GM18870 (cell line): ENCODE measurements at regions not wholly inside any gene's neighbourhood (a gene's known extent, or its start where the extent isn't known, plus 50 kb on each side); places are given as distances from the start of the nearest gene placed in this dataset.

Source experiments
- ATAC-seq: cut with Tn5 transposase; IDR thresholded peaks from one replicate; pipeline ENCODE4 v1.9.1; 2021; ENCODE audit warnings: moderate library complexity; ENCODE audit not compliant: unreplicated experiment

DNA sequence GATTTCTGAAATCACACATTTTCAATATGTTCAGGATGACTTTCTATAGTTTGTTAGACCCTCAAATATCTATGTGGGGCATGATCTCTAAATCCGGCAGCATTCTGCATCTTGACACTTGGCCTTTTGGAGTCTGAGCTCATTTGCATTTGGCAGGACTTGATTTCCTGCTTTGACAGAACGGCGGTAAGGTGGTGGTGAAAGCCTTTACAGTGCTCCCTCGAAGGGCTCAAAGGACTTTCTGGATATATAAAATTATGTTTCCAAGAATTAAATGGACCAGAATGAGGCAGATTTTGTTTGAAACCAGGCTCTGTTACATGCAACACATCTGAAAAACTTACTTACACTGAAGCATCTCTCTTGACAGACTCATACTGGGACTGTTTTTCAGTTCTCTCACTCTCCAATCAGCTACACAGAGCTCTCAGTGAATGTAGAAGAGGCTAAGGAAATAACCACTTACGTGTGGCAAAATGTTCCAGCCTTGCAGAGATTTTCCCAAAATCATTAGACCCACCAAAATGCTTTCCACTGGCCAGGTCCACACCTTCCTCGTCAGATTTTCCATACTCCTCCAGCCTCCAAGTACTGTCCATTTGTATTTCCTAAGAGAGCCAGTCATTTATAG is 207.2 kb downstream of the SPRY2 start:
- ATAC-seq = peak; percentile 31

DNA sequence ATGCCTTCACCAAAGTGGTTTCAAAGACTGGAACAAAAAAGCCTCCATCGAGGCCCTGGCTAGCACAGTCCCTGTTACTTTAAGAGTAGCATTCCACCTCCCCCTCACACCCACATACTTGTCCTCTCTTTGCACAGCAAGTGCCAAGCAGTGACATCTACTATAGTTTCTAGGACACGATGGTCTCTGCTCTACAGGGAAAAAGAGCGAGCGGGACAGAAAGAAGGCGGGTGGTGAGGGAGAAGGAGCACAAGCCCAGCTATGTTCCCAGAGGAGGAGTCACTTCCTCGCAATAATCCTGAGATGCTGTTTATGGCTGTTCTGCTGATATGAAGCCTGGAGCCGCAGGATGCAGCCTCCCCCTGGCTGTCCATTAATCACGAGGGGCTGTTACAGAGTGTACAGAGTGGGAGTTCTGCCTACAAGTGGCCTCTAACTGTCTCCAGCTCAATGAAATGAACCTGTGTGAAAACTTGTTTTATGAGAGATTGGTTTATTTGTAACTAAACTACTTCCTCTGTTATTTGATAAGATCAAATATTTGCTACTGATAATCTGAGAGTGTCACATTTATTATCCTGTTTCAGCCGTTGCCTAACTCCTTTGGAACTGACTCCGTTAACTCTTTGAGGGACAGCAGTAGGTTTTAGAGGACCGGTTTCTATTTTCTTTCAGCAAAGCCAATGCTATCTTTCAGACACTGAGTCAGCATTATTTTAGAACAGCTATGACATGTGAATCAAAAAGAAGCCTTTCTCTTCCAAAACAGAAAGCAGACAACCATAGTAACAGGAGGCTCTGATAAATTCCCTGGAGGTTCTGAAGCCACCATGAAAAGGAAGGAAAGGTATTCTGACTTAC is 208.0 kb downstream of the SPRY2 start:
- no peak for ATAC-seq

GRCh38 chr13:80131204-80131603 is 209.7 kb downstream of the SPRY2 start:
- no peak for ATAC-seq

DNA sequence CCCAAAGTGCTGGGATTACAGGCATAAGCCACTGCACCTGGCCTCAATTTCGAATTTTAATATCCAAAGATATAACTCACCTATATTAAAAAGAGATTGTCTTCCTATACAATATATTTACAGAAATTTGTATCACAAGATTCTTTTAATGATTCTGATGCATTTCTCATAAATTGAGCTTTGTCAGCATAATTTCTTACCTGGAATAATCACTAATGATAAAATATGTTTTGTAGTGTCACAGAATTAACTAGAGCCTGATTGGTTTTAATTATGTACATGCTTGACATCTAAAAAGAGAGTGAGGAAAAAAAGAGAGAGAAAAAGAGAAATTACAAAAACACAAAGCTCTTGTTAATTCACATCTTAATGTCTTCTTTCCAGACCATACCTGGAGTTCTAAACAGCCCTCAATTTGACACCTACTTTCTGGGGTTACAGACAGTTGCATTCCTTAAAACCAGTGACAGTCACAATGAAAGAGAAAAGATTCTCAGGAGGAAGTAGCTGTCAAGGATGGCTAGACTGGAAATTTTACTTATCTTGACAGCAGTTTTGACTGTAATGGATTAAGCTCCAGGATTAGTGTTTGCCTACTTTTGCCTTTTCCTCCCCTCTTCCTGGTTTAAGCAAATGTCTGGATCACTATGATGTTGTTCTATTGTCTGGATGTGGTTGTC is 214.4 kb downstream of the SPRY2 start:
- no peak for ATAC-seq

DNA sequence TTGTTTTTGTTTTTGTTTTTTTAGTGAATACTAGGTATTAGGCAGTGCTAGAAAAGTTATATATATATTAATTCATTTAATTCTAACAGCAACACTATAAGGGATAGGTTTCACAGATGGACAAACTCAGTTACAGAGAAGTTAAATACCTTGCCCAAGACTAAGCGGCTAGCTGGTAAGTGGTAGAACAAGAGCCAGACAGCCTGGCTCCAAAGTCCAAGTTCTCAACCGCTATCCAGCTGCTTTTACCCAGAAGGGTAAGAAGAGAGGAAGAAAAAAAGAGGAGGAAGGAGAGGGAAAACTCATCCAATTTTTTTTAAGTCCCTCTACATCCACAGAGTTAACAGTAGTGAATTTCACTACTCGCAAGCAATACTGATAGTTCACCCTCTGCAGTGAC is 217.0 kb downstream of the SPRY2 start:
- no peak for ATAC-seq

DNA sequence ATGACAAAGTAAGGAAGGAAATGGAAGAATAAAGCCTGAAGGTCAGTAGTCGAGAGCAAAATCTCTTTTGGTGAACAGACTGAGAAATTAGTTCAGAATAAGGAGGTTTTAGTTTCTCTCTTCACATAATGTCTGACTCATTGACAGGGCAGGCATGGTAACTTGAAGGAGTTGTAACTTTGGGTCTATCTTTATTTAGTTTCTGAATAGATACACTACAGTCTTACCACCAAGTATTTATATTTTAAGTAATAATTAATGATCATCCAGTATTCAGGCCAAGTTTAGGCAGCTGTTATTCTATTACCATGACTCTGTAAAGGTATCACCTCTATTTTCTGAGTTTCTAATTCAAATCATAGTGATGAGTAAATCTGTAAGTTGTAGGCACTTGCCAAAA is 219.9 kb downstream of the SPRY2 start:
- ATAC-seq = peak; percentile 82

GRCh38 chr13:80118506-80118905 is 222.4 kb downstream of the SPRY2 start:
- ATAC-seq = no peak

GRCh38 chr13:80118099-80118498 is 222.8 kb downstream of the SPRY2 start:
- ATAC-seq = no peak

DNA sequence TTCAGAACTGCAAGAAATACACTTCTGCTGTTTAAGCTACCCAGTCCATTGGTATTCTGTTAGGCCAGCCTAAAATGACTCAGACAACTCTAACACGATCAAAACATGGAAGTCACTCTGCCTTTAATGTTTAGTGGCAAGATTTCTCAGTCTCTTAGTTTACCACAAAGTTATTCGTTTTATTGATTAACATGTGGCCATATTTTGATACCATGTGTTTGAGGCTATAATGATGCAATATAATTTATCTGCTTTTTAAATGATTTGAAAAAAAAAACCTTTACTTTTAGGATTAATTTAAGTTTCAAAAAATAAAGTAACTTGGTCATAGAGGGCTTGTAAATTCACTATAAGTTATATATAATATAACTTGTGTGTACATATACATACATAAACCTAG is 223.4 kb downstream of the SPRY2 start:
- no peak for ATAC-seq

GRCh38 chr13:80116107-80116506 is 224.8 kb downstream of the SPRY2 start:
- ATAC-seq = no peak

DNA sequence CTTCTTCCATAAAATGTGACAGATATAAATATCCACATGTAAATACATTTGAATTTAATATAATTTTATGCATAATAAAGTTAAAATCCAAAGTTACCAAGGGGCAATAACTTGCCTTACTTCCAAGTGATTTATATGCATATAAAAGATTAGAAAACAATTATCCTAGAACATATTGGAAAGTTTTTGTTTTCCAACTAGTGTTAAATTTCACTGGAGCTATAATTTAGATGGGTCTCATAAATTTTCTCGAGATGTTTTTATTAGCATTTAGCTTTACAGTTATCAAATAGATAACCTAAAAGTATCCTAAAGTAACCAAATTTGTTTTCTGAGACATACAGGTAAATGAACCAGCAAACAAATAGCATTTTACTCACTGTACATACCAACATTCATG is 225.3 kb downstream of the SPRY2 start:
- ATAC-seq = no peak

- ATAC-seq = no peak
Observed at GRCh38 chr13:80113714-80114454, 227.0 kb downstream of the SPRY2 start.

GRCh38 chr13:80109303-80109702 is 231.6 kb downstream of the SPRY2 start:
- no peak for ATAC-seq

- ATAC-seq = no peak
Observed at GRCh38 chr13:80105350-80105749, 235.6 kb downstream of the SPRY2 start.

DNA sequence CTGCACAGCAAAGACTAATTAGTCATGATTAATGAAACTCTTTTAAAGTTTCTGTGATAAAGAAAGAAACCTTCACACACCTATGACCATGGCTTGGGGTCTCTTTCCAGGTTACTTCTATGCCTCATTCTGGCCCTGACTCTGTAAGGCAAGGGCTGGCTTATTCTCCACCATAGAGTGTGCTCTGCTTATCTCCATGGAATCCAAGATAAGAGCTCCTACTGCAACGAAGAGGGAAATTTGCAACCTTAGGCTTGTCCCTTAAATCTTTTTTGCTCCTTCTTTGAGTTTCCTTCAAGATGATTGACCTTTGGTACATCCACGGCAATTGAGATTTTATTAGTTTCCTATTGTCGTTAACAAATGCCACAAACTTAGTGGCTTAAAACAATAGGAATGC is 239.9 kb downstream of the SPRY2 start:
- ATAC-seq = no peak

GRCh38 chr13:80100636-80101035 is 240.3 kb downstream of the SPRY2 start:
- no peak for ATAC-seq

DNA sequence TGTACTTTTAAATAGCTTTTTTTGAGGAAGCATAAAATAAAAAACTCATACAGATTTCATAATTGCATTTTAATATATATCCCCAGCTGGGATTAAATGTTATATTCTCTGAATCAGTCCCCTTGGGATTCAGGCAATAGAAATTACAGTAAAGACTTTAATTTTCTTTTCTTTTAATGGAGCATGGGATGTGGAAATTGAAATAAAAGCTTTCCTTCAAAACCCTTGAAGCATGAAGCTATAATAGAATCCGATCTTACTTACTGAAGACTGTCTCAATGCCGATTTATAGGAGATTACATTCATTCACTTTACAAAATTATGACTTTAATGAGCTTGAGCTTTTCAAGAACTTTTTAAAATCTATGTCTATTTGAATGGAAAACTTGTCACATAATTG is 243.4 kb downstream of the SPRY2 start:
- no peak for ATAC-seq

- no peak for ATAC-seq
Observed at GRCh38 chr13:80096383-80096782, 244.5 kb downstream of the SPRY2 start.

DNA sequence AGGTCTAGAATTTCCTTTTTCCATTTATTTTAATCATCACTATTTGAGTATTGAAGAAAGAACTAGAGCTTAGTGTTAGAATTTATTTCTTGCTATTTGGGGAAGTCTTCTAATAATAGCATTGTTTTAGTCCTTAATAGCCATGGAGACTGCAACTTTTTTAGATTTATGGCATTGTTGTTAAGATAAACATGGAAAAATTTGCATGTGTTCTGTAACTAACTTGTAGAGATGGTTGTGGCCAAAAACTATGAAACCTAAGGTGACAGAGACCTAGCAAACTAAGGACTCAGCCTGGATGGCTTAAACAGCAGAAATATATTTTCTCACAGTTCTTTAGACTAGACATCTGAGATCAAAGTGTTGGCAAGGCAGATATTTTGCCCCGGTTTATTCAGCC is 246.4 kb downstream of the SPRY2 start:
- ATAC-seq = no peak

DNA sequence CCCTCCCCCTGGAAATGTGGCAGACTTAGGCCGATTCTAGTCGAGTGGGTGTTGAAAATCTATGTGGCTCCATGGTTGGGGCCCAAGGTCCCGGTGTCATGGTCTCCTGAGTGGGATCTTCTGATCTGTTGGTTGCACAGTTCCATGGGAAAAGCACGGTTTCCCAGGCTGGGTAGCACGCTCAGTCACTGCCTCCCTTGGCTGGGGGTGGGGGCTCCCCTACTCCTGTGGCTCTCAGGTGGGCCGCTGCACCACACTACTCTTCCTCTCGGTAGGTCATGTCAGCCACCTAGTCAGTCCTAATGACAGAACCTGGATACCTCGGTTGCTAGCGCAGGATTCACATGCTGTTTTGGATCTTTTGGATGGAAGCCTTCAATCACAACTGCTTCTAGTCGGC is 247.0 kb downstream of the SPRY2 start:
- ATAC-seq = no peak

DNA sequence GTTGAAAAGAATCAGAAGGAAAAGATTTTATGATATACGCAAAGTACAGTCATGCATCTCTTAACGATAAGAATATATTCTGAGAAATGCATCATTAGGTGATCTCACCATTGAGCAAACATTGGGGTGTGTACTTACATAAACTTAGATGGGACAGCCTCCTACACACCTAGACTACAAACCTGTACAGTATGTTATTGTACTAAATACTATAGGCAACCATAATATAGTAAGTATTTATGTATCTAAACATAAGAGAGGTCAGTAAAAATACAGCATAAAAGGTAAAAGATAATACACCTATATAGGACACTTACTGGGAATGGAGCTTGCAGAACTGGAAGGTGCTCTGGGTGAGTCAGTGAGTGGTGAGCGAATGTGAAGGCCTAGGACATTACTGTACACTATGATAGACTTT is 254.6 kb downstream of the SPRY2 start:
- no peak for ATAC-seq
